ENCODE measurements at regions not wholly inside any gene's neighbourhood (a gene's known extent, or its start where the extent isn't known, plus 50 kb on each side); places are given as distances from the start of the nearest gene placed in this dataset.

DNA sequence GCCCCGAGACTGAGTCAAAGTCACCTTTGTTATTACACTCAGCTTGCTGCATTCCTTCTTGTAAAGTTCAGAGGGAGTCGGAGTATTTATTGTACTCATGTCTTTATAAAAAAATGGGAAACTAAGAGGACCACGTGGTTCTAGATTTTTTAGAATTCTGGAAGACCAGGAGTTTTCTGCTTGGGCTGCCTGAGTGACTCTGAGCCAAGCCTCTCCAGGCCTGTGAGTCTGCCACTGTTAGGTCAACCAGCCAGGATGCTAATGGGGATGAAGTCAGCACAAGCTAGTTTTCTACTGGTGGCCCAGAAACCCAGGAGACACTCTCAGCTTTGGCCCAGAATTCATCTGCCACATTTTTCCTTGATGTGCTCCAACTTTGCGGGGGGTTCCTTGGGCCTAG, 453.5 kb upstream of the SULF2 start:
- TF ChIP-seq, protein P1, sequence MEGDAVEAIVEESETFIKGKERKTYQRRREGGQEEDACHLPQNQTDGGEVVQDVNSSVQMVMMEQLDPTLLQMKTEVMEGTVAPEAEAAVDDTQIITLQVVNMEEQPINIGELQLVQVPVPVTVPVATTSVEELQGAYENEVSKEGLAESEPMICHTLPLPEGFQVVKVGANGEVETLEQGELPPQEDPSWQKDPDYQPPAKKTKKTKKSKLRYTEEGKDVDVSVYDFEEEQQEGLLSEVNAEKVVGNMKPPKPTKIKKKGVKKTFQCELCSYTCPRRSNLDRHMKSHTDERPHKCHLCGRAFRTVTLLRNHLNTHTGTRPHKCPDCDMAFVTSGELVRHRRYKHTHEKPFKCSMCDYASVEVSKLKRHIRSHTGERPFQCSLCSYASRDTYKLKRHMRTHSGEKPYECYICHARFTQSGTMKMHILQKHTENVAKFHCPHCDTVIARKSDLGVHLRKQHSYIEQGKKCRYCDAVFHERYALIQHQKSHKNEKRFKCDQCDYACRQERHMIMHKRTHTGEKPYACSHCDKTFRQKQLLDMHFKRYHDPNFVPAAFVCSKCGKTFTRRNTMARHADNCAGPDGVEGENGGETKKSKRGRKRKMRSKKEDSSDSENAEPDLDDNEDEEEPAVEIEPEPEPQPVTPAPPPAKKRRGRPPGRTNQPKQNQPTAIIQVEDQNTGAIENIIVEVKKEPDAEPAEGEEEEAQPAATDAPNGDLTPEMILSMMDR (IDR thresholded peaks at IDR 0.05): no peak
- no peak for TF ChIP-seq POLR2A (IDR thresholded peaks at IDR 0.05)
